HG02943 (cell line): ENCODE measurements at regions not wholly inside any gene's neighbourhood (a gene's known extent, or its start where the extent isn't known, plus 50 kb on each side); places are given as distances from the start of the nearest gene placed in this dataset.

Source experiments
- ATAC-seq: cut with Tn5 transposase; IDR thresholded peaks from one replicate; pipeline ENCODE4 v1.9.1; 2021; ENCODE audit warnings: mild to moderate bottlenecking, low read depth, moderate library complexity; ENCODE audit not compliant: unreplicated experiment

- no peak for ATAC-seq
Observed at GRCh38 chr2:123086613-123087385, 938.3 kb upstream of the CNTNAP5 start.

DNA sequence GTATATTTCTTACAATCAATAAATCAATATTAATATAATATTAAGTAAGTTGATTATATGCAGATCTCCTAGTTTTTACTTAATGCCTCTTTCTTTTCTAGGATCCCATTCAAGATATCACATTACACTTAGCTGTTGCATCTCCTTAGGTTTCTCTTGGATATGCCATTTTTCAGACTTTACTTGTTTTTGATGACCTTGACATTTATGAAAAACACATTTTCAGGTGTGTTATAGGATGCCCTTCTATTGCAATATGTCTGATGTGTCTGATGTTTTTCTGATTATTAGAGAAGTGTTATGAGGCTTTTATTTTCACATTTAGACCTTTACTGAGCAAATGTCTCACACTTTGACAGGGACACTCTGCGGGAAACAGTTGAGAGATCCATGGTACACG lies 933.6 kb upstream of the CNTNAP5 start:
- ATAC-seq = no peak

- ATAC-seq = no peak
Observed at GRCh38 chr2:123093199-123093598, 931.9 kb upstream of the CNTNAP5 start.

GRCh38 chr2:123095219-123095835 lies 929.8 kb upstream of the CNTNAP5 start:
- ATAC-seq = no peak

DNA sequence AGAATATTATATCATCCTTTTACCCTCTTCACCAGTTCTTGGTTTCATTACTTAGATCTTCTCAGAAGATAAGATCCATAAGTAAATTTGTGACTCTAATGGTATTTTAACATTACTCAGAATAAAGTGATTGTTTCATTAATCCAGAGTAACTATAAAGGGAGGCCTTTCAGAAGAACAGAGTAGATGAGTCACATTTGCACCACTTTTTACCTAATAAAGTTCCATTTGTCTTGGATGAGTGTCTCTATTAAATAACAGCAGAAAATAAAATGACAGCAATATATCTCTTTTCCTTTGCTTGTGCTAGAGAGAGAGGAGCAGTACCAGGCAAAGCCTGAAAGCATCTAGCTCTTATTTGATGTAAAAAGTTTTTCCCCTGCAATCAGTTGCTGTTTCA lies 926.5 kb upstream of the CNTNAP5 start:
- no peak for ATAC-seq

DNA sequence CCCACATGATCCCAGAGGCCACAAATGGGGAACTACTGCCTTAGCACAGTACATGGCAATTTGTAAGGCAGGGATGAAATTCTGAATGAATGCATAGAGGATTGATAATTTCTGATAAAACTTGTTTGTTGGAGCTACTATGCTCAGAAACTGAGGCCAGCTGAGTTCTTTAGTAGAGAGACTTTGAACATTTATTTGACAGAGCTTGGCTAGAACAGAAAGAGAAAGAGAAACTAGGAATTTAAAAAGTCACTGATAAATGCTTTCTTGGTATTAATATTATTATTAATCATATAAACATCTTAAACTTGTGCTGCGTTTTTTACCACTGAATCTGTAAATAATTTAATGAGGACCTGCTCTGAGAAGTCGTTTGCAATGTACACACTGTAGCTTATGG lies 923.7 kb upstream of the CNTNAP5 start:
- ATAC-seq = no peak

- ATAC-seq = no peak
Observed at GRCh38 chr2:123103902-123104301, 921.2 kb upstream of the CNTNAP5 start.

DNA sequence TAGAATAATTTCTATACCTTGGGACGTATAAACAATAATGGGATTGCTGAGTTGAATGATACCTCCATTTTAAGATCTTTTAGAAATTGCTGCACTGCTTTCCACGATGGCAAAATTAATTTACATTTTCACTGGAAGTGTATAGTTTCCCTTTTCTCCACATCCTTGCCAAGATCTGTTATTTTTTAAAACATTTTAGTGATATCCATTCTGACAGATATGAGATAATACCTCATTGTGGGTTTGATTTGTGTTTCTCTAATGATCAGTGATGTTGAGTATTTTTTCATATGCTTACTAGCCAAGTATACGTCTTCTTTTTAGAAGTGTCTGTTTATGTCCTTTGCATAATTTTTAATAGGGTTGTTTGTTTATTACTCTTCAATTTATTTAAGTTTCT lies 908.5 kb upstream of the CNTNAP5 start:
- ATAC-seq = no peak

DNA sequence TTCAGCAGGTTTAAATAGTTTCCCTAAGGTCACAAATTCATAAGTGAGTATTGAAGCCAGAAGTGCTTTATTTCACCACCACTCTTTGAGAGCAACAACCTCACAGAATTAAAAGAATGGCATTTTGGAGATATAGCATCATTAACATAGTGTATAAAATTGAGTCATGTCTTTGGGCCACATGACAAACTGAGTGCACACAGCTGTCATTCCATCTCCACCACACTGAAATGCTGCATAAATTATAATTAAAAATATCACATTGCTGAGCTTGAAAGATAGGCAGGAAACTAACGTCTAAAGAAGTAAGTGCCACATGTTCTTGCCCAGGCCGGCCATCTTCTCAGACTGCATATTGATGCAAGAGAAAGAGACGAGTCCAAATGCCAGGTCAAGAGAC lies 897.9 kb upstream of the CNTNAP5 start:
- no peak for ATAC-seq

DNA sequence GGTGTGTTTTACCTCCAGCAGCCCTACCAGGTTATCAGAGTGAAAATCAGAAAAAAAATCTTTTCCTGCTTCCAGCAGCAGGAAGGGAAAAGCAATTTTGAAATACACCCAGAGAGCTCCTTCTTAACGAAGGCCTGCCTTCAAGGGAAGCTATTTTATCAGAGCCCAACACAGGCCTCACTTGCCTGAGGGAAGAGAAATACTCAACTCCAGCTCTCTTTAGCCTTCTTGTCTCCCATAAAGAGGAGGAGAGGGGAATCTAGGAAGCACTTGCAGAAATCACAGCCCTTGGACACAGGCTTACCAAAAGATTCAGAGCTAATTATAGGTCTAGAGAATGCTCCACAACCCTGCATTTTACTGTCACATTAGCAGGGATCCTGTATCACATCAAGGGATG lies 896.1 kb upstream of the CNTNAP5 start:
- ATAC-seq = no peak

GRCh38 chr2:123136419-123136818 lies 888.7 kb upstream of the CNTNAP5 start:
- no peak for ATAC-seq

DNA sequence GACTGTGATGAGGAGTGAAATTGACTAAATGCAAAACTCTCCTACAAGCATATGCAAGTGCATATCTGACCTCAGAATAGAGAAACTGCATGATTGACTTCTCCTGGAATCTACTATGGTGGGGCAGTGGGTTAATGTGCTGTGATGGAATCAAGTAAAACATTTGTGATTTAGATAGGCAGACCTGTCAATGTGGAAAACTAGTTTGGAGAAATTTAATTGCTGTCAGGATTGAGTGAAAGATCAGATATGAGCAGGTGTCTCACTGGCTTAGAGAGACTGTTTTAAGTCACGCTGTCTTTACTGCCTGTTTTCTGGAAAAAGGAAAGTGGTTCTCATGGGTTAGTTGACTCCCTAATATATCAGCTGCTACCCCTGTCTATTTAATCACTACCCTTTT lies 881.0 kb upstream of the CNTNAP5 start:
- no peak for ATAC-seq

DNA sequence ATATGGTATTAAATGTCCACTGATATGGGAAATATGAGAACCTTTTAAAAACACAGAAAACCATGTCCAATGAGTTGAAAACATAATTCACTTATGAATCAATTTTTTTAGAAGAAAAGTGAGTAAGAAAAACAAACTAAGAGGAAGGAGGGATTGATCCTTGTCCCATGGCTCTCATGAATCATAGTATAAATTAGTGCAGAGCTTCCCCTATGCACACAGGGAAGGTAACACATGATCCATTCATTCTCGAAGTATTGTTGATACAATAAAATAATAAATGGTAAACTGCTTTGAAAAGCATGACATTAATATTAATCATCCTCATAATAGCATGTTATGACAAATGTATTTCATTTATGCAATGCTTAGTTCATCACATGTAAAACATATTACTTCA lies 872.0 kb upstream of the CNTNAP5 start:
- no peak for ATAC-seq

DNA sequence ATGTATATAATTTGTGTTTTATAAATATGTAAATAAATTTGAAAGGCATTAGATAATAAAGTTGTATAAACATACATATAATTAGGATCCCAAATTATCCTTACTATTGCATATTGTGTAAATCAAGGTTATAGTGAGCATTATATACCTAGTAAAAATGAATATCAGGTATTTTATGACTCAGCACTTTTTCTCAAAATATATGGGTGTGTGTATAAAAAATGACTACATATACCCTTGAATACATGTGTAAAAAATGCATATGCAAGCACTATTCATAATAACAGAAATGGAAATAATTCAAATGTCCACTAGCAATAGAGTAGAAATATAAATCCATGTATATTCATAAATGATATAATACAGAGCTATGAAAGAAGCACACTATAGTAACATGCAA lies 870.9 kb upstream of the CNTNAP5 start:
- ATAC-seq = no peak

- ATAC-seq = no peak
Observed at GRCh38 chr2:123157016-123157415, 868.1 kb upstream of the CNTNAP5 start.

DNA sequence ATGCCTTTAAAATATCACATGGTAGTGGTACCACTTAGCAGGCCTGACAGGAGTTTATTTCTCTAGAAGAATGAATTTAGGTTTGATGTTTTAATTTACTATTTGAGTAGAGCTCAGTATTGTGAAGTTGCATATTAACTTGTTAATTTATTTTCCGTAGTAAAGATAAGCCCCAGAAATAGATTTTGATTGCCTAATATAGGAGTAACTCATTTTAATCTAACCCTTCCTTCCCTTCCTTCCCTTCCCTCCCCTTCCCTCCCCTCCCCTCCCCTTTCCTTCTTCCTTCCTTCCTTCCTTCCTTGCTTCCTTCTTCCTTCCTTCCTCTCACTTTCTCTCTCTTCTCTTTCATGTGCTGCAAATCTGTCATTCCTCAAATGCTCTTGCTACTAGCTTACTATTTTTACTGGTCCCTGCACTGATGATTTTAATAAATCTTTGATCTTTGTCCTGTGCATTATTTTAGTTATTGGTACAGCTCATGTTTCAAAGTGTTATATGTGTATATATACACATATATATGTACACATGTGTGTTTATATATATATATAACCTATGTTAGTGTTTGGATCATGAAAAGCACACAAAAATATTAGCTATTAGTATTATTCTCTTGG lies 862.6 kb upstream of the CNTNAP5 start:
- ATAC-seq = no peak

GRCh38 chr2:123163398-123163797 lies 861.7 kb upstream of the CNTNAP5 start:
- no peak for ATAC-seq

GRCh38 chr2:123164216-123164615 lies 860.9 kb upstream of the CNTNAP5 start:
- ATAC-seq = no peak

GRCh38 chr2:123165616-123166015 lies 859.5 kb upstream of the CNTNAP5 start:
- no peak for ATAC-seq

GRCh38 chr2:123179526-123179925 lies 845.6 kb upstream of the CNTNAP5 start:
- ATAC-seq = no peak

- no peak for ATAC-seq
Observed at GRCh38 chr2:123195957-123196356, 829.1 kb upstream of the CNTNAP5 start.

- ATAC-seq = no peak
Observed at GRCh38 chr2:123200035-123200434, 825.1 kb upstream of the CNTNAP5 start.
